Caco-2 (cell line): ENCODE measurements at regions not wholly inside any gene's neighbourhood (a gene's known extent, or its start where the extent isn't known, plus 50 kb on each side); places are given as distances from the start of the nearest gene placed in this dataset.

Source experiments
- BruUV-seq: library from RNA; stranded (reverse); fragments of 400-500 nt; replicated peaks from 2 replicates; lab custom pipeline; 2021; lab: Mats Ljungman, UMichigan
- CTCF ChIA-PET: fragments of 300-600 bp; sonication (Branson Sonifier 250); formaldehyde crosslinking; loops from one replicate; lab custom pipeline; 2022; ENCODE audit warnings: antibody characterized with exemption; lab: Charles Lee
- POLR2A ChIA-PET: fragments of 300-600 bp; sonication (Branson Sonifier 250); formaldehyde crosslinking; loops from one replicate; lab custom pipeline; 2022; ENCODE audit warnings: antibody characterized with exemption; lab: Charles Lee
- DNase-seq, 2 experiments: peaks; one replicate each; pipeline versions ENCODE4 v3.0.0 to v3.0.0-alpha.2; 2020 to 2022
- H3K27me3 ChIP-seq: replicated peaks from 2 replicates; pipeline ENCODE4 v1.6.0; 2011; ENCODE audit warnings: low read length; ENCODE audit not compliant: control insufficient read depth, insufficient read depth
- H3K36me3 ChIP-seq: 2 replicates; pipeline ENCODE4 v1.5.1; 2011; ENCODE audit warnings: low read length; ENCODE audit not compliant: control insufficient read depth, insufficient read depth
- H3K4me1 ChIP-seq: fragments of 250-450 bp; sonication (Bioruptor Pico); 2 replicates; pipeline ENCODE4 v1.5.1; 2020; ENCODE audit warnings: mild to moderate bottlenecking
- H3K4me3 ChIP-seq: 2 replicates; pipeline ENCODE4 v1.5.1; 2011; ENCODE audit warnings: low read depth, mild to moderate bottlenecking, control low read depth, low read length
- H3K9me3 ChIP-seq: fragments of 250-450 bp; sonication (Bioruptor Pico); 2 replicates; pipeline ENCODE4 v1.5.1; 2020; ENCODE audit warnings: mild to moderate bottlenecking, moderate library complexity
- H3K27ac Mint-ChIP-seq: one replicate; pipeline ENCODE4 v1.8.0; 2022; ENCODE audit warnings: mixed read lengths; ENCODE audit not compliant: unreplicated experiment
- H3K27me3 Mint-ChIP-seq: one replicate; pipeline ENCODE4 v1.8.0; 2022; ENCODE audit warnings: mixed read lengths; ENCODE audit not compliant: insufficient read depth, unreplicated experiment
- H3K36me3 Mint-ChIP-seq: one replicate; pipeline ENCODE4 v1.8.0; 2022; ENCODE audit warnings: mild to moderate bottlenecking, mixed read lengths; ENCODE audit not compliant: insufficient read depth, unreplicated experiment
- H3K4me1 Mint-ChIP-seq: one replicate; pipeline ENCODE4 v1.8.0; 2022; ENCODE audit warnings: low read depth, mixed read lengths; ENCODE audit not compliant: unreplicated experiment
- H3K4me3 Mint-ChIP-seq: one replicate; pipeline ENCODE4 v1.8.0; 2022; ENCODE audit warnings: mild to moderate bottlenecking, moderate library complexity, mixed read lengths; ENCODE audit not compliant: unreplicated experiment
- H3K9me3 Mint-ChIP-seq: one replicate; pipeline ENCODE4 v1.8.0; 2022; ENCODE audit warnings: mixed read lengths; ENCODE audit not compliant: unreplicated experiment
- intact Hi-C: fragments of 100-400 bp; cut with micrococcal nuclease; formaldehyde crosslinking; loops from one replicate; pipeline ENCODE4 v1.10.0; 2022; ENCODE audit not compliant: unreplicated experiment
- TF ChIP-seq, protein P1 (sequence below), 2 experiments: fragments of 200-600 bp in 1 of 2; IDR thresholded peaks; 1 replicate in 1 of 2; 2 replicates in 1 of 2; pipeline versions ENCODE4 v1.5.1 to v1.8.0; 2011 to 2022; ENCODE audit warnings: antibody characterized with exemption in 1 of 2, control low read depth in 1 of 2, inconsistent platforms in 1 of 2, low read depth in 1 of 2, low read length in 1 of 2, mild to moderate bottlenecking in 1 of 2, moderate library complexity in 1 of 2; ENCODE audit not compliant: insufficient read depth in 1 of 2, severe bottlenecking in 1 of 2, unreplicated experiment in 1 of 2

DNA sequence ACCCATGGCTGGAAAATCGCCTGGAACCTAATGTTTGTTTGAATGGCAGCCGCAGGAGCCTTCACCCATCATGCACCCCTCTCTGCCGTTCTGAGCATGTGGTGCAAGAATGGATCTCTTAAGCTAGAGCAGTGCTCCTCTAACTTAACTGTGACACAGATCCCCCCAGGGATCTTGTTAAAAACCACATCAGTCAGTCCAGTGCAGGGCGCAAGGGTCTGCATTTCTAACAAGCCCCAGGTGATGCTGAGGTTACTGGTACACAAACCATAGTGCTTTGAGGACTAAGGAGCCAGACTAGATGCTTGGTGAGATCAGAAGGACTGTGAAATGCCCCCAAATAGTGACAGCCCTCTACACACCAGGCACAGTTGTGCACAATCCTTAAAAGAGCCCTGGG is 87.1 kb upstream of the KCTD1 start:
- Mint-ChIP-seq H3K4me3 (no peak overlapping the region), H3K36me3 (no peaks in the 10 kb centered on the region), H3K9me3 (no peaks in the 10 kb centered on the region), H3K27me3 (no peaks in the 10 kb centered on the region), H3K27ac (no peak overlapping the region), H3K4me1 (no peaks in the 10 kb centered on the region)
- no TSS peak for BruUV-seq
- ChIA-PET CTCF (no interaction called here), POLR2A (no interaction called here)
- no peaks in the 10 kb centered on the region for H3K4me1 ChIP-seq
- no peak for DNase-seq
- intact Hi-C loops: no loop called here
- H3K27me3 ChIP-seq: no peaks in the 10 kb centered on the region
- TF ChIP-seq, protein P1, sequence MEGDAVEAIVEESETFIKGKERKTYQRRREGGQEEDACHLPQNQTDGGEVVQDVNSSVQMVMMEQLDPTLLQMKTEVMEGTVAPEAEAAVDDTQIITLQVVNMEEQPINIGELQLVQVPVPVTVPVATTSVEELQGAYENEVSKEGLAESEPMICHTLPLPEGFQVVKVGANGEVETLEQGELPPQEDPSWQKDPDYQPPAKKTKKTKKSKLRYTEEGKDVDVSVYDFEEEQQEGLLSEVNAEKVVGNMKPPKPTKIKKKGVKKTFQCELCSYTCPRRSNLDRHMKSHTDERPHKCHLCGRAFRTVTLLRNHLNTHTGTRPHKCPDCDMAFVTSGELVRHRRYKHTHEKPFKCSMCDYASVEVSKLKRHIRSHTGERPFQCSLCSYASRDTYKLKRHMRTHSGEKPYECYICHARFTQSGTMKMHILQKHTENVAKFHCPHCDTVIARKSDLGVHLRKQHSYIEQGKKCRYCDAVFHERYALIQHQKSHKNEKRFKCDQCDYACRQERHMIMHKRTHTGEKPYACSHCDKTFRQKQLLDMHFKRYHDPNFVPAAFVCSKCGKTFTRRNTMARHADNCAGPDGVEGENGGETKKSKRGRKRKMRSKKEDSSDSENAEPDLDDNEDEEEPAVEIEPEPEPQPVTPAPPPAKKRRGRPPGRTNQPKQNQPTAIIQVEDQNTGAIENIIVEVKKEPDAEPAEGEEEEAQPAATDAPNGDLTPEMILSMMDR (IDR thresholded peaks at IDR 0.05; ENCODE audit: insufficient read depth in 1 of 2, low read depth in 1 of 2, low read length in 1 of 2, severe bottlenecking in 1 of 2, unreplicated experiment in 1 of 2): no peak
- no peaks in the 10 kb centered on the region for H3K9me3 ChIP-seq
- H3K4me3 ChIP-seq: no peak overlapping the region
- no peaks in the 10 kb centered on the region for H3K36me3 ChIP-seq

DNA sequence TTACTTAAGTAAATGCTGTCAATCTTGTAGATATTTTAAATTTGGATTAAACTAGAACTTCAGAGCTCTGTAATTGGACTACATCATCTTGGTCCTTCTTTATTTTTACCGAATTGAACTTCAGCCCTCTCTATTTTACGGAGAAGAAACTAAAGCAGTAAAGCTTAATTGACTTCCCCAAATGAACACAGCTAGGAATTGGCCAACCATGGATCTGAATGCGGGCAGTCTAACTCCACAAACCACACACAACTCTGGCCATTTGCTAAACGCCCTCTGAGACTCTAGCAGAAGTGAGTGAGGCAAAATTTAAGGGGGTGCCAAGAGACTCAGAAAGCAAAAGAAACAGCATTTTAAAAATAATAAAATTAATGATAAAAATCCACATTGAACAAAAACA is 86.3 kb upstream of the KCTD1 start:
- Mint-ChIP-seq H3K4me3 (no peak overlapping the region), H3K36me3 (no peaks in the 10 kb centered on the region), H3K4me1 (no peaks in the 10 kb centered on the region), H3K27me3 (no peaks in the 10 kb centered on the region), H3K27ac (no peak overlapping the region), H3K9me3 (no peaks in the 10 kb centered on the region)
- TF ChIP-seq, protein P1 (IDR thresholded peaks at IDR 0.05; ENCODE audit: insufficient read depth in 1 of 2, low read depth in 1 of 2, low read length in 1 of 2, severe bottlenecking in 1 of 2, unreplicated experiment in 1 of 2): no peak
- no peaks in the 10 kb centered on the region for H3K4me1 ChIP-seq
- H3K4me3 ChIP-seq: no peak overlapping the region
- H3K9me3 ChIP-seq: no peaks in the 10 kb centered on the region
- ChIA-PET CTCF (no interaction called here), POLR2A (no interaction called here)
- no peak for DNase-seq
- BruUV-seq: no TSS peak
- H3K36me3 ChIP-seq: no peaks in the 10 kb centered on the region
- no peaks in the 10 kb centered on the region for H3K27me3 ChIP-seq
- intact Hi-C loops: no loop called here

DNA sequence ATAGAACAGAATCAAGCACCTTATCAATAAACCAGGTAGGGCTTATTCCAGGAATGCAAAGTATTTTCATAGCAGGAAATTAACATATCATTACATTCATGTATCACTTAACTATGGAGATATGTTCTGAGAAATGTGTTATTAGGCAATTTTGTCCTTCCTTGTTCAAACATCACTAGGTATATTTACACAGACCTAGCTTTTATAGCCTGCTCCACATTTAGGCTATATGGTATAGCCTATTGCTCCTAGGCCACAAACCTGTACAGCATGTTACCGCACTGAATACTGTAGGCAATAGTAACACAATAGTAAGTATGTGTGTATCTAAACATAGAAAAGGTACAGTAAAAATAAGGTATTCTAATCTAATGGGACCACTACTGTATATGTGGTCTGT is 82.8 kb upstream of the KCTD1 start:
- Histone ChIP-seq H3K36me3 (no peaks in the 10 kb centered on the region), H3K27me3 (no peaks in the 10 kb centered on the region), H3K4me1 (no peaks in the 10 kb centered on the region), H3K4me3 (no peak overlapping the region), H3K9me3 (no peaks in the 10 kb centered on the region)
- Mint-ChIP-seq H3K27me3 (no peaks in the 10 kb centered on the region), H3K36me3 (no peaks in the 10 kb centered on the region), H3K4me1 (no peaks in the 10 kb centered on the region), H3K9me3 (no peaks in the 10 kb centered on the region), H3K27ac (no peak overlapping the region), H3K4me3 (no peak overlapping the region)
- TF ChIP-seq, protein P1 (IDR thresholded peaks at IDR 0.05; ENCODE audit: insufficient read depth in 1 of 2, low read depth in 1 of 2, low read length in 1 of 2, severe bottlenecking in 1 of 2, unreplicated experiment in 1 of 2): no peak
- no peak for DNase-seq
- intact Hi-C loops: no loop called here
- POLR2A ChIA-PET: no interaction called here
- CTCF ChIA-PET: no interaction called here
- BruUV-seq: no TSS peak
